HEK293T (cell line): ENCODE measurements at regions not wholly inside any gene's neighbourhood (a gene's known extent, or its start where the extent isn't known, plus 50 kb on each side); places are given as distances from the start of the nearest gene placed in this dataset.

Experiments
- CTCF ChIA-PET: fragments of 350-600 bp; formaldehyde crosslinking; extraction: SDS; loops from one replicate; lab custom pipeline; 2021; ENCODE audit warnings: antibody characterized with exemption, inconsistent platforms; lab: Yijun Ruan, JAX
- POLR2A ChIA-PET: fragments of 350-600 bp; formaldehyde crosslinking; extraction: SDS; loops from one replicate; lab custom pipeline; 2020; ENCODE audit warnings: antibody characterized with exemption, inconsistent platforms; lab: Yijun Ruan, JAX
- DNase-seq: peaks from one replicate; pipeline ENCODE4 v3.0.0; 2012; ENCODE audit warnings: mixed read lengths; ENCODE audit errors: extremely low spot score
- ARNT ChIP-seq: fragments of 450-650 bp; IDR thresholded peaks from 2 replicates; pipeline ENCODE4 v1.6.1; 2017; ENCODE audit warnings: mild to moderate bottlenecking
- BHLHE40 ChIP-seq: fragments of 450-650 bp; IDR thresholded peaks from 2 replicates; pipeline ENCODE4 v1.6.1; 2016; ENCODE audit warnings: mild to moderate bottlenecking, moderate library complexity, borderline replicate concordance
- CTBP1 ChIP-seq: fragments of 450-650 bp; IDR thresholded peaks from 2 replicates; pipeline ENCODE4 v1.6.1; 2016; ENCODE audit warnings: borderline replicate concordance
- ELF4 ChIP-seq: fragments of 450-650 bp; IDR thresholded peaks from 2 replicates; pipeline ENCODE4 v1.6.1; 2017; ENCODE audit warnings: antibody characterized with exemption
- FOXA1 ChIP-seq: fragments of 450-650 bp; IDR thresholded peaks from 2 replicates; pipeline ENCODE4 v1.6.1; 2016; ENCODE audit warnings: mild to moderate bottlenecking
- FOXK2 ChIP-seq: fragments of 450-650 bp; IDR thresholded peaks from 2 replicates; pipeline ENCODE4 v1.6.1; 2016; ENCODE audit warnings: mild to moderate bottlenecking
- FOXM1 ChIP-seq: fragments of 450-650 bp; IDR thresholded peaks from 2 replicates; pipeline ENCODE4 v1.6.1; 2017; ENCODE audit warnings: mild to moderate bottlenecking, borderline replicate concordance
- HDGF ChIP-seq: fragments of 450-650 bp; IDR thresholded peaks from 2 replicates; pipeline ENCODE4 v1.6.1; 2017; ENCODE audit warnings: antibody characterized with exemption, borderline replicate concordance
- L3MBTL2 ChIP-seq: fragments of 450-650 bp; conservative IDR thresholded peaks from 2 replicates; pipeline ENCODE4 v1.6.1; 2016; ENCODE audit warnings: mild to moderate bottlenecking
- LEF1 ChIP-seq: fragments of 450-650 bp; IDR thresholded peaks from 2 replicates; pipeline ENCODE4 v1.6.1; 2017; ENCODE audit warnings: mild to moderate bottlenecking, borderline replicate concordance
- NFRKB ChIP-seq: fragments of 450-650 bp; IDR thresholded peaks from 2 replicates; pipeline ENCODE4 v1.6.1; 2016; ENCODE audit warnings: mild to moderate bottlenecking, moderate library complexity
- SP1 ChIP-seq: fragments of 450-650 bp; IDR thresholded peaks from 2 replicates; pipeline ENCODE4 v1.6.1; 2017
- SUZ12 ChIP-seq: fragments of 450-650 bp; IDR thresholded peaks from 2 replicates; pipeline ENCODE4 v1.6.1; 2016; ENCODE audit warnings: mild to moderate bottlenecking
- TARDBP ChIP-seq: fragments of 450-650 bp; IDR thresholded peaks from 2 replicates; pipeline ENCODE4 v1.6.1; 2016
- ZNF384 ChIP-seq: fragments of 450-650 bp; IDR thresholded peaks from 2 replicates; pipeline ENCODE4 v1.6.1; 2016
- TF ChIP-seq, protein P1 (sequence below): fragments of 450-650 bp; IDR thresholded peaks from 2 replicates; pipeline ENCODE4 v1.6.1; 2016

- no peak for DNase-seq
- CTCF ChIA-PET: no interaction called here
- POLR2A ChIA-PET: no interaction called here
Observed at GRCh38 chr13:44664308-44664707, 88.2 kb upstream of the TSC22D1 start.

GRCh38 chr13:44662515-44662914 is 86.4 kb upstream of the TSC22D1 start:
- TF ChIP-seq SP1 (no peak), LEF1 (no peak), ELF4 (no peak), L3MBTL2 (no peak), TARDBP (no peak), CTBP1 (no peak), NFRKB (no peak), FOXA1 (no peak), BHLHE40 (no peak), HDGF (no peak), SUZ12 (no peak), FOXM1 (no peak), ARNT (no peak), FOXK2 (no peak), ZNF384 (no peak)
- TF ChIP-seq, protein P1, sequence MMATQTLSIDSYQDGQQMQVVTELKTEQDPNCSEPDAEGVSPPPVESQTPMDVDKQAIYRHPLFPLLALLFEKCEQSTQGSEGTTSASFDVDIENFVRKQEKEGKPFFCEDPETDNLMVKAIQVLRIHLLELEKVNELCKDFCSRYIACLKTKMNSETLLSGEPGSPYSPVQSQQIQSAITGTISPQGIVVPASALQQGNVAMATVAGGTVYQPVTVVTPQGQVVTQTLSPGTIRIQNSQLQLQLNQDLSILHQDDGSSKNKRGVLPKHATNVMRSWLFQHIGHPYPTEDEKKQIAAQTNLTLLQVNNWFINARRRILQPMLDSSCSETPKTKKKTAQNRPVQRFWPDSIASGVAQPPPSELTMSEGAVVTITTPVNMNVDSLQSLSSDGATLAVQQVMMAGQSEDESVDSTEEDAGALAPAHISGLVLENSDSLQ: no peak
- POLR2A ChIA-PET: no interaction called here
- CTCF ChIA-PET: no interaction called here
- DNase-seq: no peak

More at GRCh38 chr13:44664308-44664707, 88.2 kb upstream of the TSC22D1 start:
- no peak for TF ChIP-seq NFRKB
- TF ChIP-seq LEF1: no peak
- no peak for TF ChIP-seq ZNF384
- TF ChIP-seq L3MBTL2: no peak
- TF ChIP-seq, protein P1: no peak
- TF ChIP-seq FOXA1: no peak

- ChIA-PET POLR2A (no interaction called here), CTCF (no interaction called here)
- no peak for DNase-seq
- TF ChIP-seq TARDBP (no peak), CTBP1 (no peak), HDGF (no peak)
Observed at GRCh38 chr13:44661936-44662335, 85.8 kb upstream of the TSC22D1 start.

- ChIA-PET CTCF (no interaction called here), POLR2A (no interaction called here)
- no peak for TF ChIP-seq FOXA1
- no peak for TF ChIP-seq LEF1
- TF ChIP-seq, protein P1: no peak
- no peak for TF ChIP-seq ELF4
- TF ChIP-seq FOXK2: no peak
- TF ChIP-seq L3MBTL2: no peak
- TF ChIP-seq FOXM1: no peak
- no peak for TF ChIP-seq BHLHE40
- no peak for TF ChIP-seq NFRKB
- TF ChIP-seq SUZ12: no peak
- no peak for TF ChIP-seq CTBP1
- TF ChIP-seq ZNF384: no peak
- DNase-seq: no peak
Observed at GRCh38 chr13:44660050-44660449, 83.9 kb upstream of the TSC22D1 start.

DNA sequence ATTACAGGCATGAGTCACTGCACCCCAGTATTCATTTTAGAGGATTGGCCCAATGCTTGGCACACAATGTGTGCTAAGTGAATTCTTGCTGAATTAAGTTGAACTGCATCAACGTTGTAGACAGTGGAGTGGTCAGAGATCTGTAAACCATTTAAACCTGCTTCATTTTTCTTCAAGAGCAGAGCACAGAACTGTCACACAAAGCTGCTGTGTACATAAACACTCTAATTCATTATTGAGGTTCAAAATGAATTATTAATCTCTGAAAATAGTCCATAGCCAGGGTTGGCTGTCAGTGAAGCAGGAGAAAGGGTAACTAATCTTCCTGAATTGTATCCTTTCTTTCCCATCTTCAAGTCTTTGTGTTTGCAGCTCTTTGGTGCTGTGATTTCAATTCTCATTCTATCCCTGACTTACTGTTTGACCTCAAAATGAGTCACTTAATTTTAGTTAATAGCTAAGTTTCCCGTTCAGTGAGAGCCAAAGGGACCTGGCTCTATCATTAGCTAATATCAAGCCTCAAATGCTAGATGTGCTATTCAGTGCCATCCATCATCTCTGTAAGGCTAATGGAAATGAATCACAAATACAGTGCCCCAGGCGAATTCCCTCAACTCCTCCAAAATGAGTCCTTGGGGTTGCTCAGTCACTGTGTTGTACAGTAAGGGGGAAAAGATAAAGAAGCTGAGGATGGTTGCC is 77.0 kb upstream of the TSC22D1 start:
- DNase-seq: no peak
- ChIA-PET POLR2A (no interaction called here), CTCF (no interaction called here)
- TF ChIP-seq ELF4: no peak
- no peak for TF ChIP-seq FOXK2
- no peak for TF ChIP-seq BHLHE40
- no peak for TF ChIP-seq SP1
- TF ChIP-seq HDGF: no peak
- no peak for TF ChIP-seq NFRKB
- no peak for TF ChIP-seq CTBP1
- TF ChIP-seq LEF1: no peak
- no peak for TF ChIP-seq SUZ12

GRCh38 chr13:44652168-44652567 is 76.0 kb upstream of the TSC22D1 start:
- POLR2A ChIA-PET: no interaction called here
- no peak for DNase-seq
- CTCF ChIA-PET: no interaction called here
- TF ChIP-seq NFRKB: no peak
- no peak for TF ChIP-seq SUZ12
- TF ChIP-seq, protein P1: no peak
- TF ChIP-seq FOXM1: no peak
- TF ChIP-seq FOXK2: no peak
- no peak for TF ChIP-seq ELF4
- no peak for TF ChIP-seq HDGF
- no peak for TF ChIP-seq ARNT
- no peak for TF ChIP-seq ZNF384
- no peak for TF ChIP-seq SP1
- no peak for TF ChIP-seq LEF1
- no peak for TF ChIP-seq L3MBTL2
- TF ChIP-seq BHLHE40: no peak
- TF ChIP-seq CTBP1: no peak
- no peak for TF ChIP-seq TARDBP
- TF ChIP-seq FOXA1: no peak
